MM.1S (cell line): ENCODE measurements at regions not wholly inside any gene's neighbourhood (a gene's known extent, or its start where the extent isn't known, plus 50 kb on each side); places are given as distances from the start of the nearest gene placed in this dataset.

Experiments used
- EZH2 ChIP-seq: fragments of 300-600 bp; sonication (generic); optimal IDR thresholded peaks from 2 replicates; pipeline ENCODE3; 2017; ENCODE audit warnings: low read depth, mild to moderate bottlenecking, antibody characterized with exemption, low read length, mixed read lengths
- EZH2phosphoT487 ChIP-seq: fragments of 300-600 bp; sonication (generic); IDR thresholded peaks from 2 replicates; pipeline ENCODE4 v1.6.1; 2018; ENCODE audit warnings: antibody characterized with exemption, low read length
- TF ChIP-seq, protein P1 (sequence below): fragments of 300-600 bp; sonication (generic); IDR thresholded peaks from 2 replicates; pipeline ENCODE4 v1.5.1; 2016; ENCODE audit warnings: antibody characterized with exemption, low read length, mixed read lengths

DNA sequence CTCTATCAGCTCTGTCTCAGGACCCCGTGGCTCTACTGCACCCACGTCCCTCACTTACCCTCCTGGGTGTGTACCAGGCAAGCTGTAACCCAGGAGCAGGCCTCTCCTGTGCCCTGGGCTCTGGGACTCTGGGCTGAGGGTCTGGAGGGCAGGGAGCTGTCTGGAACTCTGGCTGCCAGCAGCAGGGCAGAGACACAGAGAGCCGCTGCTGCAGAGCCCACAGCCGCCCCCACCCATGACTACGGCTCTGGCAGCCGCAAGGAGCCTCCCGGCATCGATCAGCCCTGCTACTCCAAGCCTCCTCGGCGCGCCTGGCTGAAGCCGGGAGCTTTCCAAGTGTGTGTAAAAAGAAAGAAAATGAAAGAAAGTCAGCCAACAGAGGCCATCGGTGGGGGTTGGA, 103.7 kb upstream of the ATP2B2 start:
- TF ChIP-seq, protein P1, sequence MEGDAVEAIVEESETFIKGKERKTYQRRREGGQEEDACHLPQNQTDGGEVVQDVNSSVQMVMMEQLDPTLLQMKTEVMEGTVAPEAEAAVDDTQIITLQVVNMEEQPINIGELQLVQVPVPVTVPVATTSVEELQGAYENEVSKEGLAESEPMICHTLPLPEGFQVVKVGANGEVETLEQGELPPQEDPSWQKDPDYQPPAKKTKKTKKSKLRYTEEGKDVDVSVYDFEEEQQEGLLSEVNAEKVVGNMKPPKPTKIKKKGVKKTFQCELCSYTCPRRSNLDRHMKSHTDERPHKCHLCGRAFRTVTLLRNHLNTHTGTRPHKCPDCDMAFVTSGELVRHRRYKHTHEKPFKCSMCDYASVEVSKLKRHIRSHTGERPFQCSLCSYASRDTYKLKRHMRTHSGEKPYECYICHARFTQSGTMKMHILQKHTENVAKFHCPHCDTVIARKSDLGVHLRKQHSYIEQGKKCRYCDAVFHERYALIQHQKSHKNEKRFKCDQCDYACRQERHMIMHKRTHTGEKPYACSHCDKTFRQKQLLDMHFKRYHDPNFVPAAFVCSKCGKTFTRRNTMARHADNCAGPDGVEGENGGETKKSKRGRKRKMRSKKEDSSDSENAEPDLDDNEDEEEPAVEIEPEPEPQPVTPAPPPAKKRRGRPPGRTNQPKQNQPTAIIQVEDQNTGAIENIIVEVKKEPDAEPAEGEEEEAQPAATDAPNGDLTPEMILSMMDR = no peak
- TF ChIP-seq EZH2 (no peak), EZH2phosphoT487 (no peak)
